Colonic mucosa (tissue), 4 donors: ENCODE measurements at regions not wholly inside any gene's neighbourhood (a gene's known extent, or its start where the extent isn't known, plus 50 kb on each side); places are given as distances from the start of the nearest gene placed in this dataset.

ENCODE experiments used
- DNase-seq: peaks from one replicate; pipeline ENCODE4 v3.0.0-alpha.2; 2020
- H3K27ac ChIP-seq: fragments of 200-600 bp; one replicate; pipeline ENCODE4 v1.8.0; 2021
- H3K27me3 ChIP-seq: fragments of 200-600 bp; one replicate; pipeline ENCODE4 v1.8.0; 2021
- H3K36me3 ChIP-seq: fragments of 200-600 bp; one replicate; pipeline ENCODE4 v1.8.0; 2021
- H3K4me1 ChIP-seq: fragments of 200-600 bp; one replicate; pipeline ENCODE4 v1.8.0; 2021; ENCODE audit warnings: mild to moderate bottlenecking
- H3K4me3 ChIP-seq: fragments of 200-600 bp; one replicate; pipeline ENCODE4 v1.8.0; 2021
- H3K9ac ChIP-seq, 2 donors: one replicate each; pipeline ENCODE4 v1.7.0; 2013; ENCODE audit warnings: control low read depth in 2 of 2, low read depth in 2 of 2, low read length in 2 of 2
- H3K9me3 ChIP-seq: fragments of 200-600 bp; one replicate; pipeline ENCODE4 v1.8.0; 2021
- CTCF ChIP-seq: fragments of 200-600 bp; IDR thresholded peaks from one replicate; pipeline ENCODE4 v1.8.0; 2022; ENCODE audit warnings: antibody characterized with exemption, mild to moderate bottlenecking
- intact Hi-C: fragments of 100-400 bp; cut with DNase I; formaldehyde crosslinking; loops from one replicate; pipeline ENCODE4 v1.14.1; 2022
- donor health status: healthy.
- donor health status: DM: no; HTN: no; CAD: no.
- donor health status: DM: no; HTN: no; CAD: no.

GRCh38 chrX:80098038-80098437 lies 83.5 kb downstream of the TBX22 start:
- no peak for DNase-seq
- no peaks in the 10 kb centered on the region for H3K4me1 ChIP-seq
- H3K4me3 ChIP-seq: no peak overlapping the region
- H3K27ac ChIP-seq: no peak overlapping the region
- no peaks in the 10 kb centered on the region for H3K9me3 ChIP-seq
- H3K27me3 ChIP-seq: no peaks in the 10 kb centered on the region
- no peaks in the 10 kb centered on the region for H3K36me3 ChIP-seq
- TF ChIP-seq CTCF: no peak
- intact Hi-C loops: no loop called here
- no peak overlapping the region for H3K9ac ChIP-seq

GRCh38 chrX:80120335-80120734 lies 105.8 kb downstream of the TBX22 start:
- no peak for DNase-seq
- no peak for TF ChIP-seq CTCF
- intact Hi-C loops: no loop called here
- no peaks in the 10 kb centered on the region for H3K36me3 ChIP-seq
- H3K4me3 ChIP-seq: no peak overlapping the region
- H3K4me1 ChIP-seq: no peaks in the 10 kb centered on the region
- H3K27ac ChIP-seq: no peak overlapping the region
- H3K27me3 ChIP-seq: no peaks in the 10 kb centered on the region
- H3K9ac ChIP-seq: no peak overlapping the region
- no peaks in the 10 kb centered on the region for H3K9me3 ChIP-seq

- Histone ChIP-seq H3K9me3 (no peaks in the 10 kb centered on the region), H3K9ac (no peak overlapping the region), H3K27ac (no peak overlapping the region), H3K36me3 (no peaks in the 10 kb centered on the region), H3K27me3 (no peaks in the 10 kb centered on the region), H3K4me3 (no peak overlapping the region), H3K4me1 (no peaks in the 10 kb centered on the region)
- DNase-seq: no peak
- intact Hi-C loops: no loop called here
- TF ChIP-seq CTCF: no peak
These were observed 124.4 kb downstream of the TBX22 start for GRCh38 chrX:80138938-80139337.

GRCh38 chrX:80139564-80139963 lies 125.0 kb downstream of the TBX22 start:
- H3K4me3 ChIP-seq: no peak overlapping the region
- intact Hi-C loops: no loop called here
- no peaks in the 10 kb centered on the region for H3K36me3 ChIP-seq
- no peak overlapping the region for H3K9ac ChIP-seq
- no peaks in the 10 kb centered on the region for H3K9me3 ChIP-seq
- H3K4me1 ChIP-seq: no peaks in the 10 kb centered on the region
- no peak for DNase-seq
- no peak overlapping the region for H3K27ac ChIP-seq
- no peak for TF ChIP-seq CTCF
- no peaks in the 10 kb centered on the region for H3K27me3 ChIP-seq

- no peak overlapping the region for H3K9ac ChIP-seq
- H3K4me1 ChIP-seq: no peaks in the 10 kb centered on the region
- no peak for DNase-seq
- intact Hi-C loops: no loop called here
- no peak for TF ChIP-seq CTCF
- no peaks in the 10 kb centered on the region for H3K36me3 ChIP-seq
- no peak overlapping the region for H3K4me3 ChIP-seq
- no peaks in the 10 kb centered on the region for H3K27me3 ChIP-seq
- no peak overlapping the region for H3K27ac ChIP-seq
- no peaks in the 10 kb centered on the region for H3K9me3 ChIP-seq
These were observed 156.0 kb downstream of the TBX22 start for GRCh38 chrX:80170581-80170980.

- Histone ChIP-seq H3K36me3 (no peaks in the 10 kb centered on the region), H3K27ac (no peak overlapping the region), H3K4me3 (no peak overlapping the region), H3K9ac (no peak overlapping the region), H3K27me3 (no peaks in the 10 kb centered on the region), H3K4me1 (no peaks in the 10 kb centered on the region), H3K9me3 (no peaks in the 10 kb centered on the region)
- no peak for TF ChIP-seq CTCF
- DNase-seq: no peak
- intact Hi-C loops: no loop called here
These were observed 158.7 kb downstream of the TBX22 start for GRCh38 chrX:80173261-80173660.
